Uterus (tissue), 2 donors: ENCODE measurements at regions not wholly inside any gene's neighbourhood (a gene's known extent, or its start where the extent isn't known, plus 50 kb on each side); places are given as distances from the start of the nearest gene placed in this dataset.
"Not testable (repeated sequence)": the region's sequence is repeated elsewhere in the genome, so short reads cannot be mapped to it uniquely, and the experiment has no call there.

Source experiments
- CTCF ChIP-seq, 4 experiments: fragments of 200-600 bp in 2 of 4; fragments of 450-650 bp in 2 of 4; sonication (generic) in 2 of 4; IDR thresholded peaks; one replicate each; pipeline ENCODE4 v1.5.1; 2016 to 2019; ENCODE audit warnings: antibody characterized with exemption in 4 of 4, mild to moderate bottlenecking in 2 of 4, moderate library complexity in 1 of 4
- POLR2A ChIP-seq, 2 donors: fragments of 450-650 bp; IDR thresholded peaks; one replicate each; pipeline ENCODE4 v1.6.1; 2016; ENCODE audit warnings: antibody characterized with exemption in 2 of 2, mild to moderate bottlenecking in 1 of 2, moderate library complexity in 1 of 2

DNA sequence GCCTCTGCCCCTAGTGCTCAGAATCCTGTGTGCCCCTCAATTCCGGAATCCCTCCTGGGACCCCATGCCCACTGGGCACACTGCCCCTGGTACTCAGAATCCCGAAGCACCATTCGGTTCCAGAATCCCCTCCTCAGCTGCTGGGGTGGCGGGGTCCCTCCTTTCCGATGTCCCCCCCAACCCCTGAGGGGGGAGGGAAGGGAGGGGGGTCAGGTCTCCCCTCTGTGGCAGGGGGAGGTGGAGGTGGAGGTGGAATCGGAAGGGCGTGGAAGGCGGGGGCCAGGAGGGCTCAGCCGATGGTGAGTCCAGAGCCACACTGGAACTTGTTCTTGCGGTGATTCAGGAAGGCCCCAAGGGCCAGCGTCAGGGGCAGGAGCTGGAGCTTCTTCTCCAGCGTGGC lies 164.3 kb downstream of the POTEM start:
- TF ChIP-seq CTCF, POLR2A (IDR thresholded peaks at IDR 0.05): not testable (repeated sequence)
